ENCODE measurements at regions not wholly inside any gene's neighbourhood (a gene's known extent, or its start where the extent isn't known, plus 50 kb on each side); places are given as distances from the start of the nearest gene placed in this dataset.
A peak's percentile ranks its signal among the peaks of the same experiment; 100 is the strongest.

DNA sequence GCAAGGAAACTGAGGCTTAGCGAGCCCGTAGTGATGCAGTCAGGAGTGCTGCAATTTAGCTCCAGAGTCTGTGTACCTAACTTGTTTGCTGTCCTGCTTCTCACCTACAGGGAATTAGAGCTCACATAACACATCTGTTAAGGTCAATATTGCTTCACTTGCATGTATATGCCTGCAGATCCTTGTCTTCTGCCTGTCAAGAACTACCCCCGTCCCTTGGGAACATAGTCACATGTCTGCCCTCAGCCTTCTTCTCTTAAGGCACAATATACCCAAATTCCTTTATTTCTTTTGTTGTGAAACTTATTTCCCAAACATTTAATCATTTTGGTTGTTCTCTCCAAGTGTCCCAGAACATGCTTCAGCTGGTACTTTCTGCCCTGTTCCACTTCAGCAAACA, 103.3 kb upstream of the LEF1 start:
- POLR2A ChIA-PET: interaction anchor here (0.6 kb wide), 1 partner anchor 17 kb away, joined by 4 read pairs; no protein-coding TSS in a partner anchor
- Mint-ChIP-seq H3K36me3 (ENCODE audit: insufficient read depth, unreplicated experiment) (no peaks in the 10 kb centered on the region), H3K4me1 (ENCODE audit: insufficient read depth, unreplicated experiment) (peaks cover 9% of the 10 kb centered on the region), H3K9me3 (ENCODE audit: unreplicated experiment) (peaks cover 8% of the 10 kb centered on the region), H3K27me3 (ENCODE audit: insufficient read depth, unreplicated experiment) (no peaks in the 10 kb centered on the region), H3K27ac (ENCODE audit: low read depth, unreplicated experiment) (no peak overlapping the region), H3K4me3 (ENCODE audit: unreplicated experiment) (no peak overlapping the region)
- DNase-seq (ENCODE audit: unreplicated experiment): peak; percentile 6
- no TSS peak for BruUV-seq (replicated peaks)
- no peak for TF ChIP-seq CTCF (IDR thresholded peaks at IDR 0.05; ENCODE audit: unreplicated experiment)
- intact Hi-C loops (cut with micrococcal nuclease): no loop called here
- CTCF ChIA-PET: no interaction called here

DNA sequence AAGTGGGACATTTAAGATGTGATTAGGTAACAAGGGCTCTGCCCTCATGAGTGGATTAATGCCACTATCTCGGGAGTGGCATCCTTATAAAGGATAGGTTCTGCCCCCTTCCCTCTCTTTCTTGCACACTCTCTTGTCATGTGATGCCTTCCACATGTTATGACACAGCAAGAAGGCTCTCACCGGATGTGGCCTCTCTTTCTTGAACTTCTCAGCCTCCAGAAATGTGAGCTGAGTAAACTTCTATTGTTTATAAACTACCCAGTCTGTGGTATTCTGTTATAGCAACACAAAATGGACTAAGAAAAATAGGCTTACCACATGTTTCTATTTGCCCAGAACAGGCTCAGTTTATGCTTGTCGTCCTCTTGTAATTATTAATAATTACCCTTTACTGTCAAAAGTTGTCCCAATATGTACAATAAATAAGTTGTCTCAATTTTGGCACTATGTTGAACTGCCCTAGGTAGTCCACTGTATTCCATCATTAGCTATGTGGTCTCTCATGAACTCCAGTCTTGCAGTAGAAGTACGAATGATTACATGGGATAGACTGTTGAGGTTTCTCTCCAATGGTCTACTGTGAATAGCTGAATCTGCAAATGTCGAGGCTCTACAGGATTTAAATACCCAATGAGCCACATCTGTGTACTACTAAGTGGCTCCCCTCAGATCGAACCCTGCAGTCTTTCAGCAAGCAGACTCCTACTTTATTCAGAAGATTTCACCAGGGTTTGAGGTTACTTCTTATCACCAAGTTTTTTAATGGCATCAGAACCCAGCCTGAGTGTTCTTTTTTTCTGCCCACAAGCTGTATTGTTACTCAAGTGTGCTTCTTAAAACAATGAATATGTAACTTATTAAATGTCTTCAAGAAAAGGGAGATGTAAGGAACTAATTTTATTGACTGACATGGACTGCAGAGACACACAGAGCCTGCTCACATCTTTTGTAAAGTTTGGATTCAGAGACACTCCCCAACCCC, 102.0 kb upstream of the LEF1 start:
- H3K27ac Mint-ChIP-seq (ENCODE audit: low read depth, unreplicated experiment): no peak overlapping the region
- POLR2A ChIA-PET: interaction anchor here (0.7 kb wide), 1 partner anchor 103 kb away, joined by 3 read pairs; no protein-coding TSS in a partner anchor
- no peaks in the 10 kb centered on the region for H3K27me3 Mint-ChIP-seq (ENCODE audit: insufficient read depth, unreplicated experiment)
- CTCF ChIA-PET: no interaction called here
- H3K36me3 Mint-ChIP-seq (ENCODE audit: insufficient read depth, unreplicated experiment): no peaks in the 10 kb centered on the region
- H3K4me3 Mint-ChIP-seq (ENCODE audit: unreplicated experiment): no peak overlapping the region
- peak; percentile 24 for DNase-seq (ENCODE audit: unreplicated experiment)
- intact Hi-C loops (cut with micrococcal nuclease): no loop called here
- peaks cover 8% of the 10 kb centered on the region for H3K9me3 Mint-ChIP-seq (ENCODE audit: unreplicated experiment)
- TF ChIP-seq CTCF (IDR thresholded peaks at IDR 0.05; ENCODE audit: unreplicated experiment): no peak
- no TSS peak for BruUV-seq (replicated peaks)
- H3K4me1 Mint-ChIP-seq (ENCODE audit: insufficient read depth, unreplicated experiment): peaks cover 9% of the 10 kb centered on the region

DNA sequence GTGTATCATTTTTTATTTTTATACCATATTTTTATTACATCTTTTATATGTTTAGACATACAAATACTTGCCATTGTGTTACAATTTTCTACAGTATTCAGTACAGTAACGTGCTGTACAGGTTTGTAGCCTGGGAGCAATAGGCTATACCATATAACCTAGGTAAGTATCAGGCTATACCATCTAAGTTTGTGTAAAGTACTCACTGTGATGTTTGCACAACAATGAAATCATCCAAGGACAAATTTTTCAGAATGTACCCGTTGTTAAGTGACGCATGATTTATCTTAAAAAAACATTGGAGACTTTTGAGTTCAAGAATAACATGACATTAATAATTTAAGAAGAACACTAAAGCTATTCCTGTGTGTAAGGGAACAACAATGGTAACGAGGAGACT, 96.0 kb upstream of the LEF1 start:
- H3K36me3 Mint-ChIP-seq (ENCODE audit: insufficient read depth, unreplicated experiment): no peaks in the 10 kb centered on the region

More for the DNA sequence above, 96.0 kb upstream of the LEF1 start:
- Mint-ChIP-seq H3K4me1 (ENCODE audit: insufficient read depth, unreplicated experiment) (no peaks in the 10 kb centered on the region), H3K27ac (ENCODE audit: low read depth, unreplicated experiment) (no peak overlapping the region), H3K9me3 (ENCODE audit: unreplicated experiment) (no peaks in the 10 kb centered on the region), H3K4me3 (ENCODE audit: unreplicated experiment) (no peak overlapping the region), H3K27me3 (ENCODE audit: insufficient read depth, unreplicated experiment) (peaks cover 9% of the 10 kb centered on the region)
- BruUV-seq (replicated peaks): no TSS peak
- TF ChIP-seq CTCF (IDR thresholded peaks at IDR 0.05; ENCODE audit: unreplicated experiment): no peak
- ChIA-PET POLR2A (interaction anchor here (0.6 kb wide), 1 partner anchor 106 kb away, joined by 4 read pairs; no protein-coding TSS in a partner anchor), CTCF (no interaction called here)
- no peak for DNase-seq (ENCODE audit: unreplicated experiment)
- intact Hi-C loops (cut with micrococcal nuclease): no loop called here
